ENCODE measurements at regions not wholly inside any gene's neighbourhood (a gene's known extent, or its start where the extent isn't known, plus 50 kb on each side); places are given as distances from the start of the nearest gene placed in this dataset.

DNA sequence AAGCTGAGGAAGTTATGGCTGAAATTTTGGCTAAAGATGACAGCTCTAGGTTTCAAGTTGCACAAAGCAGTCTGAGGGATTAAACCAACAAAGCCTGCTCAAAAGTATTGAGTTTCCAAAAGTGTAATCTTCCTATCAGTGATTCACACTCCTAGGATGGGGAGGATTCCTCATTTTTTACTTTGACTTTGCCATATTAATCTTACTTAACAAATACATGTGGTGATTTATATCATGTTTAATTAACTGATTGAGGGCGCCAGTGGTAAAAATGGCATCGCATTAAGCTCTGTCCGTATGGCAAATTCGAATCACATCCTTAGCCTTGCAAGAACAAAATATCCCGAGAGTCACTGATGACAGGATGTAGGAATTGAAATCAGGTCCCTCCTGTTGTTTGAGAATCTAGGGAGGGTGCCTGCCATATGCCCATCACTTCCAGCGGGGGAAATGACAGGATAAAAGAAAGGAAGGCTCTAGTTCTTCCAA is 78.1 kb upstream of the ETAA1 start:
- TF ChIP-seq, protein P1, sequence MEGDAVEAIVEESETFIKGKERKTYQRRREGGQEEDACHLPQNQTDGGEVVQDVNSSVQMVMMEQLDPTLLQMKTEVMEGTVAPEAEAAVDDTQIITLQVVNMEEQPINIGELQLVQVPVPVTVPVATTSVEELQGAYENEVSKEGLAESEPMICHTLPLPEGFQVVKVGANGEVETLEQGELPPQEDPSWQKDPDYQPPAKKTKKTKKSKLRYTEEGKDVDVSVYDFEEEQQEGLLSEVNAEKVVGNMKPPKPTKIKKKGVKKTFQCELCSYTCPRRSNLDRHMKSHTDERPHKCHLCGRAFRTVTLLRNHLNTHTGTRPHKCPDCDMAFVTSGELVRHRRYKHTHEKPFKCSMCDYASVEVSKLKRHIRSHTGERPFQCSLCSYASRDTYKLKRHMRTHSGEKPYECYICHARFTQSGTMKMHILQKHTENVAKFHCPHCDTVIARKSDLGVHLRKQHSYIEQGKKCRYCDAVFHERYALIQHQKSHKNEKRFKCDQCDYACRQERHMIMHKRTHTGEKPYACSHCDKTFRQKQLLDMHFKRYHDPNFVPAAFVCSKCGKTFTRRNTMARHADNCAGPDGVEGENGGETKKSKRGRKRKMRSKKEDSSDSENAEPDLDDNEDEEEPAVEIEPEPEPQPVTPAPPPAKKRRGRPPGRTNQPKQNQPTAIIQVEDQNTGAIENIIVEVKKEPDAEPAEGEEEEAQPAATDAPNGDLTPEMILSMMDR (IDR thresholded peaks at IDR 0.05; ENCODE audit: extremely low read depth in 1 of 2, insufficient read depth in 1 of 2, low read depth in 1 of 2, low read length in 2 of 2) = no peak
- TF ChIP-seq POLR2AphosphoS5 (IDR thresholded peaks at IDR 0.05; ENCODE audit: insufficient read depth, low read depth, low read length) = no peak
- TF ChIP-seq, protein P2, sequence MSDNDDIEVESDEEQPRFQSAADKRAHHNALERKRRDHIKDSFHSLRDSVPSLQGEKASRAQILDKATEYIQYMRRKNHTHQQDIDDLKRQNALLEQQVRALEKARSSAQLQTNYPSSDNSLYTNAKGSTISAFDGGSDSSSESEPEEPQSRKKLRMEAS (IDR thresholded peaks at IDR 0.05; ENCODE audit: insufficient read depth, insufficient read length) = no peak
- no peak for TF ChIP-seq POLR2A (IDR thresholded peaks at IDR 0.05; ENCODE audit: low read depth, low read length)
- no peak for TF ChIP-seq GATA2 (IDR thresholded peaks at IDR 0.05; ENCODE audit: insufficient read depth, insufficient read length, low read depth, low read length)
- no peak for TF ChIP-seq EZH2 (IDR thresholded peaks at IDR 0.05; ENCODE audit: borderline replicate concordance, low read depth, low read length, severe bottlenecking)
- no peak for TF ChIP-seq FOS (IDR thresholded peaks at IDR 0.05; ENCODE audit: borderline replicate concordance, insufficient read depth, low read length)

Measured in endothelial cell of umbilical vein (primary cell).